Spleen (tissue), 11 donors: ENCODE measurements at regions not wholly inside any gene's neighbourhood (a gene's known extent, or its start where the extent isn't known, plus 50 kb on each side); places are given as distances from the start of the nearest gene placed in this dataset.

Source experiments
- DNase-seq: peaks from one replicate; pipeline ENCODE4 v3.0.0-alpha.2; 2020
- H3K27ac ChIP-seq, 8 donors: fragments of 200-600 bp; sonication (generic) in 7 of 8; 1 replicate in 4 of 8; 2 replicates in 4 of 8; pipeline versions ENCODE4 v1.5.0 to v1.8.0; 2016 to 2021; ENCODE audit warnings: inconsistent platforms in 4 of 8, mild to moderate bottlenecking in 4 of 8, moderate library complexity in 1 of 8
- H3K27me3 ChIP-seq, 7 donors: fragments of 200-600 bp; sonication (generic) in 6 of 7; replicated peaks in 1 of 7; 1 replicate in 4 of 7; 2 replicates in 3 of 7; pipeline versions ENCODE4 v1.5.0 to v1.8.0; 2016 to 2021; ENCODE audit warnings: inconsistent platforms in 3 of 7, mild to moderate bottlenecking in 1 of 7
- H3K36me3 ChIP-seq, 6 donors: fragments of 200-600 bp; sonication (generic) in 5 of 6; 1 replicate in 4 of 6; 2 replicates in 2 of 6; pipeline versions ENCODE4 v1.5.0 to v1.8.0; 2016 to 2021; ENCODE audit warnings: inconsistent platforms in 2 of 6
- H3K4me1 ChIP-seq, 6 donors: fragments of 200-600 bp; sonication (generic) in 5 of 6; 1 replicate in 3 of 6; 2 replicates in 3 of 6; pipeline versions ENCODE4 v1.5.0 to v1.8.0; 2016 to 2021; ENCODE audit warnings: inconsistent platforms in 3 of 6
- H3K4me3 ChIP-seq, 8 donors: fragments of 200-600 bp; sonication (generic) in 7 of 8; 1 replicate in 4 of 8; 2 replicates in 4 of 8; pipeline versions ENCODE4 v1.5.0 to v1.8.0; 2016 to 2021; ENCODE audit warnings: inconsistent platforms in 4 of 8, mild to moderate bottlenecking in 4 of 8, moderate library complexity in 2 of 8
- H3K9me3 ChIP-seq, 8 donors: fragments of 200-600 bp; sonication (generic) in 7 of 8; 1 replicate in 4 of 8; 2 replicates in 4 of 8; pipeline versions ENCODE4 v1.5.0 to v1.8.0; 2016 to 2021; ENCODE audit warnings: inconsistent platforms in 4 of 8
- CTCF ChIP-seq, 11 experiments: fragments of 200-600 bp in 7 of 11; fragments of 450-650 bp in 4 of 11; sonication (generic) in 4 of 11; IDR thresholded peaks in 8 of 11; conservative IDR thresholded peaks in 3 of 11; 1 replicate in 7 of 11; 2 replicates in 4 of 11; pipeline versions ENCODE4 v1.4.0 to v1.8.0; 2016 to 2021; ENCODE audit warnings: antibody characterized with exemption in 11 of 11, inconsistent platforms in 4 of 11, mild to moderate bottlenecking in 1 of 11
- POLR2A ChIP-seq, 3 donors: fragments of 450-650 bp; IDR thresholded peaks; one replicate each; pipeline ENCODE4 v1.5.1; 2017; ENCODE audit warnings: antibody characterized with exemption in 3 of 3, mild to moderate bottlenecking in 1 of 3
- POLR2AphosphoS5 ChIP-seq, 3 donors: sonication (generic); formaldehyde crosslinking; IDR thresholded peaks; one replicate each; pipeline ENCODE4 v1.5.1; 2017; ENCODE audit warnings: antibody characterized with exemption in 3 of 3
- WGBS, 5 donors: extraction: QIAGEN DNeasy Blood & Tissue Kit in 3 of 5; methylation state at CpG; one replicate each; pipeline versions ENCODE4 v1.1.5 to v1.1.7; 2013 to 2018; 5-methylcytosine and 5-hydroxymethylcytosine counted together
- intact Hi-C: fragments of 100-400 bp; cut with DNase I; formaldehyde crosslinking; loops from one replicate; pipeline ENCODE4 v1.15.0; 2023; ENCODE audit warnings: low total_unique reads
- donor health status: healthy with polysubstance abuse.
- donor health status: DM: no; HTN: no; CAD: no; lungs with moderate emphysema.
- donor health status: DM: no; HTN: no; CAD: no.
- donor health status: Bipolar disorder and iron deficiency.
- donor health status: healthy.
- donor health status: DM: no; HTN: no; CAD: no.
- donor health status: DM: yes; HTN: yes; CAD: no.

- Histone ChIP-seq H3K4me3 (no peak overlapping the region), H3K9me3 (no peaks in the 10 kb centered on the region), H3K27ac (no peak overlapping the region), H3K4me1 (no peaks in the 10 kb centered on the region), H3K27me3 (peaks cover 0 to 66% (median 4%) of the 10 kb centered on the region in 7 donors), H3K36me3 (no peaks in the 10 kb centered on the region)
- intact Hi-C loops: no loop called here
- no peak for DNase-seq
- no peak for TF ChIP-seq POLR2A (IDR thresholded peaks at IDR 0.05)
- no peak for TF ChIP-seq POLR2AphosphoS5 (IDR thresholded peaks at IDR 0.05)
- TF ChIP-seq CTCF (IDR thresholded peaks at IDR 0.05 in 8 of 11, conservative IDR thresholded peaks at IDR 0.05 in 3 of 11): no peak
- 84 to 90% (median 85%) methylated on average over 7 of the region's 7 CpGs for WGBS, 5 donors
These were observed 84.3 kb downstream of the RPLP1 start for GRCh38 chr15:69536726-69537512.

- WGBS, 5 donors: 93 to 100% (median 97%) methylated on average over 1 of the region's 1 CpG
- H3K27me3 ChIP-seq: peaks cover 0 to 66% (median 4%) of the 10 kb centered on the region in 7 donors
- H3K27ac ChIP-seq: no peak overlapping the region
- no peaks in the 10 kb centered on the region for H3K4me1 ChIP-seq
- H3K4me3 ChIP-seq: no peak overlapping the region
- H3K36me3 ChIP-seq: no peaks in the 10 kb centered on the region
- DNase-seq: no peak
- TF ChIP-seq CTCF (IDR thresholded peaks at IDR 0.05 in 8 of 11, conservative IDR thresholded peaks at IDR 0.05 in 3 of 11) (no peak), POLR2AphosphoS5 (IDR thresholded peaks at IDR 0.05) (no peak), POLR2A (IDR thresholded peaks at IDR 0.05) (no peak)
- H3K9me3 ChIP-seq: no peaks in the 10 kb centered on the region
- intact Hi-C loops: no loop called here
These were observed 85.3 kb downstream of the RPLP1 start for GRCh38 chr15:69537901-69538300.

- intact Hi-C loops: no loop called here
These were observed 85.8 kb downstream of the RPLP1 start for GRCh38 chr15:69538379-69538778.

More at GRCh38 chr15:69538379-69538778, 85.8 kb downstream of the RPLP1 start:
- H3K36me3 ChIP-seq: no peaks in the 10 kb centered on the region
- peaks cover 0 to 68% (median 4%) of the 10 kb centered on the region in 7 donors for H3K27me3 ChIP-seq
- H3K4me3 ChIP-seq: no peak overlapping the region
- TF ChIP-seq POLR2A (IDR thresholded peaks at IDR 0.05) (no peak), CTCF (IDR thresholded peaks at IDR 0.05 in 8 of 11, conservative IDR thresholded peaks at IDR 0.05 in 3 of 11) (no peak), POLR2AphosphoS5 (IDR thresholded peaks at IDR 0.05) (no peak)
- no peak for DNase-seq
- 77 to 95% (median 88%) methylated on average over 5 of the region's 5 CpGs for WGBS, 5 donors
- no peaks in the 10 kb centered on the region for H3K4me1 ChIP-seq
- no peak overlapping the region for H3K27ac ChIP-seq
- H3K9me3 ChIP-seq: no peaks in the 10 kb centered on the region
